T-helper 1 cell (primary cell): ENCODE measurements at regions not wholly inside any gene's neighbourhood (a gene's known extent, or its start where the extent isn't known, plus 50 kb on each side); places are given as distances from the start of the nearest gene placed in this dataset.

ENCODE experiments used
- DNase-seq, 5 donors: peaks; one replicate each; pipeline ENCODE4 v3.0.0-alpha.2; 2012 to 2020

GRCh38 chr21:20302084-20302483 is 696.1 kb upstream of the NCAM2 start:
- DNase-seq = no peak

GRCh38 chr21:20306836-20307235 is 691.4 kb upstream of the NCAM2 start:
- no peak for DNase-seq

GRCh38 chr21:20308586-20309315 is 689.5 kb upstream of the NCAM2 start:
- DNase-seq = no peak

- DNase-seq = no peak
Measured at GRCh38 chr21:20311234-20311787, 686.9 kb upstream of the NCAM2 start.

GRCh38 chr21:20313013-20313412 is 685.2 kb upstream of the NCAM2 start:
- no peak for DNase-seq

- DNase-seq = no peak
Measured at GRCh38 chr21:20315042-20315441, 683.2 kb upstream of the NCAM2 start.

GRCh38 chr21:20329636-20330035 is 668.6 kb upstream of the NCAM2 start:
- DNase-seq = no peak

- DNase-seq = no peak
Measured at GRCh38 chr21:20330652-20331051, 667.6 kb upstream of the NCAM2 start.

- DNase-seq = no peak
Measured at GRCh38 chr21:20334585-20334984, 663.6 kb upstream of the NCAM2 start.

- no peak for DNase-seq
Measured at GRCh38 chr21:20341431-20341830, 656.8 kb upstream of the NCAM2 start.

GRCh38 chr21:20343186-20343585 is 655.0 kb upstream of the NCAM2 start:
- DNase-seq = no peak

- DNase-seq = no peak
Measured at GRCh38 chr21:20351138-20351537, 647.1 kb upstream of the NCAM2 start.

GRCh38 chr21:20353351-20353750 is 644.9 kb upstream of the NCAM2 start:
- no peak for DNase-seq

- no peak for DNase-seq
Measured at GRCh38 chr21:20373031-20373430, 625.2 kb upstream of the NCAM2 start.

- no peak for DNase-seq
Measured at GRCh38 chr21:20377250-20377649, 621.0 kb upstream of the NCAM2 start.

- no peak for DNase-seq
Measured at GRCh38 chr21:20388400-20388799, 609.8 kb upstream of the NCAM2 start.

- DNase-seq = no peak
Measured at GRCh38 chr21:20396798-20397197, 601.4 kb upstream of the NCAM2 start.

GRCh38 chr21:20404915-20405314 is 593.3 kb upstream of the NCAM2 start:
- DNase-seq = no peak

- DNase-seq = no peak
Measured at GRCh38 chr21:20418353-20418752, 579.9 kb upstream of the NCAM2 start.

GRCh38 chr21:20419772-20420171 is 578.4 kb upstream of the NCAM2 start:
- DNase-seq = no peak

GRCh38 chr21:20424943-20425342 is 573.3 kb upstream of the NCAM2 start:
- no peak for DNase-seq

- no peak for DNase-seq
Measured at GRCh38 chr21:20425856-20426255, 572.4 kb upstream of the NCAM2 start.

- no peak for DNase-seq
Measured at GRCh38 chr21:20440338-20440737, 557.9 kb upstream of the NCAM2 start.

GRCh38 chr21:20443558-20444155 is 554.6 kb upstream of the NCAM2 start:
- DNase-seq = no peak
